ENCODE measurements at regions not wholly inside any gene's neighbourhood (a gene's known extent, or its start where the extent isn't known, plus 50 kb on each side); places are given as distances from the start of the nearest gene placed in this dataset.

DNA sequence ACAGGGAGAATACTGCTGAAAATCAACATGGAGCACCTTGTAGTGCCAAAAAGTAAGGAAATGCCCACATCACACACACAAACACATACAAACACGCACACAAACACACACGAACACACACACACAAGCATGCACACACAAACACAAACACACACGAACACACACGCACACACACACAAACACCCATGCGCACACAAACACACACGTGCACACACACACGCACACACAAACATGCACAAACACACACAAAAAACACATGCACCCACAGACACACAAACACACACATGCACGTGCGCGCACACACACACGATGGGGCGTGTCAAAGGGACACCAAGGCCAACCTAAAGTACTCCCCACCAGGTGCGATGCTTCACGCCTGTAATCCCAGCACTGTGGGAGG, 61.7 kb upstream of the C14orf180 start:
- Histone ChIP-seq H2AFZ (ENCODE audit: low read length) (no peak overlapping the region), H3K27me3 (ENCODE audit: control insufficient read depth, insufficient read depth, low read length) (no peaks in the 10 kb centered on the region), H4K20me1 (ENCODE audit: control insufficient read depth, extremely low read depth, insufficient read depth, low read length) (no peaks in the 10 kb centered on the region), H3K4me2 (ENCODE audit: extremely low read depth, insufficient read depth, low read length) (no peak overlapping the region), H3K9me3 (ENCODE audit: control insufficient read depth, insufficient read depth, low read depth, low read length) (no peaks in the 10 kb centered on the region), H3K9ac (ENCODE audit: insufficient read depth, low read length) (no peak overlapping the region), H3K36me3 (ENCODE audit: control insufficient read depth, insufficient read depth, low read length) (no peaks in the 10 kb centered on the region), H3K79me2 (ENCODE audit: control insufficient read depth, insufficient read depth, low read length) (no peaks in the 10 kb centered on the region), H3K4me1 (ENCODE audit: control insufficient read depth, extremely low read depth, insufficient read depth, low read length) (no peaks in the 10 kb centered on the region), H3K27ac (ENCODE audit: insufficient read depth, low read length) (no peak overlapping the region), H3K4me3 (replicated peaks in 1 of 4; ENCODE audit: control extremely low read depth in 1 of 4, insufficient read depth in 1 of 4, low read depth in 3 of 4, low read length in 4 of 4) (no peak overlapping the region)
- TF ChIP-seq EZH2 (IDR thresholded peaks at IDR 0.05; ENCODE audit: low read length, missing control alignments) = no peak
- TF ChIP-seq, protein P1, sequence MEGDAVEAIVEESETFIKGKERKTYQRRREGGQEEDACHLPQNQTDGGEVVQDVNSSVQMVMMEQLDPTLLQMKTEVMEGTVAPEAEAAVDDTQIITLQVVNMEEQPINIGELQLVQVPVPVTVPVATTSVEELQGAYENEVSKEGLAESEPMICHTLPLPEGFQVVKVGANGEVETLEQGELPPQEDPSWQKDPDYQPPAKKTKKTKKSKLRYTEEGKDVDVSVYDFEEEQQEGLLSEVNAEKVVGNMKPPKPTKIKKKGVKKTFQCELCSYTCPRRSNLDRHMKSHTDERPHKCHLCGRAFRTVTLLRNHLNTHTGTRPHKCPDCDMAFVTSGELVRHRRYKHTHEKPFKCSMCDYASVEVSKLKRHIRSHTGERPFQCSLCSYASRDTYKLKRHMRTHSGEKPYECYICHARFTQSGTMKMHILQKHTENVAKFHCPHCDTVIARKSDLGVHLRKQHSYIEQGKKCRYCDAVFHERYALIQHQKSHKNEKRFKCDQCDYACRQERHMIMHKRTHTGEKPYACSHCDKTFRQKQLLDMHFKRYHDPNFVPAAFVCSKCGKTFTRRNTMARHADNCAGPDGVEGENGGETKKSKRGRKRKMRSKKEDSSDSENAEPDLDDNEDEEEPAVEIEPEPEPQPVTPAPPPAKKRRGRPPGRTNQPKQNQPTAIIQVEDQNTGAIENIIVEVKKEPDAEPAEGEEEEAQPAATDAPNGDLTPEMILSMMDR (conservative IDR thresholded peaks at IDR 0.05 in 1 of 2, IDR thresholded peaks at IDR 0.05 in 1 of 2; ENCODE audit: low read depth in 1 of 2, low read length in 2 of 2) = no peak
- no peak for DNase-seq (ENCODE audit: low read depth in 2 of 2)

DNA sequence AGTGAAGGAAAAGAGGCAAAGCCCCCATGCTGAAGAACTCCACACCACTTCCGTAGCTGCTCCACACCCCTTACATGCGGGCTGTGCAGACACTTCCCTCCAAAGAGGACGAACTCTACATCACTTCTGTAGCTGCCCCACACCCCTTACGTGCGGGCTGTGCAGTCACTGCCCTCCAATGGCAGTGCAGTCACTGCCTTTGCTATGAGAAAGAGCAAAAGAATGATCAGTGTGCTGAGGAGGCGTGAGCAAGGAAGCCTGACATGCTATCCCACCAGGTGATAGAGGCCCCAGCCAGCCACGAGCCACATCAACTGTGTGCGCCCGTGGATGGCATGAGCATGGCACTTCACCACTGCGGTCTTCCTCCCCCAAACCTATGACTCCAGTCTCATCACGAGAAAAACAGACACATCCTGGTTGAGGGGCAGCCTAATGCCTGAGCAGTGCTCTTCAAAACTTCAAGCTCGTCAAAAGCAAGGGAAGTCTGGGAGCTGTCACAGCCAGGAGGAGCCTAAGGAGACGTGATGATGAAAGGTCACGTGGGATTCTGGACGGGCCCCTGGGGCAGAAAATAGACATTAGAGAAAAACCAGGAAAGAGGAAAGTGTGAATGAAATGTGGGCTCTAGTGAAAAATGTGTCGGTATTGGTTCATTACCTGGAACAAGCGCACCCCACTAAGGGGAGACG, 60.8 kb upstream of the C14orf180 start:
- Histone ChIP-seq H3K9ac (ENCODE audit: insufficient read depth, low read length) (no peak overlapping the region), H2AFZ (ENCODE audit: low read length) (no peak overlapping the region), H3K4me3 (replicated peaks in 1 of 4; ENCODE audit: control extremely low read depth in 1 of 4, insufficient read depth in 1 of 4, low read depth in 3 of 4, low read length in 4 of 4) (no peak overlapping the region), H3K9me3 (ENCODE audit: control insufficient read depth, insufficient read depth, low read depth, low read length) (no peaks in the 10 kb centered on the region), H4K20me1 (ENCODE audit: control insufficient read depth, extremely low read depth, insufficient read depth, low read length) (no peaks in the 10 kb centered on the region), H3K27ac (ENCODE audit: insufficient read depth, low read length) (no peak overlapping the region), H3K36me3 (ENCODE audit: control insufficient read depth, insufficient read depth, low read length) (no peaks in the 10 kb centered on the region), H3K4me1 (ENCODE audit: control insufficient read depth, extremely low read depth, insufficient read depth, low read length) (no peaks in the 10 kb centered on the region), H3K79me2 (ENCODE audit: control insufficient read depth, insufficient read depth, low read length) (no peaks in the 10 kb centered on the region), H3K27me3 (ENCODE audit: control insufficient read depth, insufficient read depth, low read length) (no peaks in the 10 kb centered on the region), H3K4me2 (ENCODE audit: extremely low read depth, insufficient read depth, low read length) (no peak overlapping the region)
- no peak for DNase-seq (ENCODE audit: low read depth in 2 of 2)
- no peak for TF ChIP-seq EZH2 (IDR thresholded peaks at IDR 0.05; ENCODE audit: low read length, missing control alignments)
- TF ChIP-seq, protein P1 (conservative IDR thresholded peaks at IDR 0.05 in 1 of 2, IDR thresholded peaks at IDR 0.05 in 1 of 2; ENCODE audit: low read depth in 1 of 2, low read length in 2 of 2) = no peak

DNA sequence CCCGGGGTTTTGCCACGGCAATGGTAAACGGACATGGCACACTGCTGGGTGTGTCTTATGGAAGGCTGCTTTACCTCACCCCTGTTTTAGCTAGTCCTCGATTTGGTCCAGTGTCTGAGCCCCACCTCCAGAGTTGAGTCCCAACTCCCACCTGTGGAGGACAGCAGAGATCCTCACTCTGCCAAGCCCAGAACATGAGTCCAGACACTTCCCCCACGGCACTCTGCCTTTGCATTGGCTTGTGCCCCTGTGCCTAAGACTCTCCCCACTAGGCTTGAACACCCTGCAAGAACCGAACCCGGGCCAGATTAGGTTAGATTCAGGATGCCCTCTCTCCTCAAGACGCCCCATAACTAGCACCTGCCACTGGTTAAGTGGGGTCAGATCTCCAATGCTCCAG, 59.8 kb upstream of the C14orf180 start:
- TF ChIP-seq, protein P1 (conservative IDR thresholded peaks at IDR 0.05 in 1 of 2, IDR thresholded peaks at IDR 0.05 in 1 of 2; ENCODE audit: low read depth in 1 of 2, low read length in 2 of 2) = no peak
- no peak for TF ChIP-seq EZH2 (IDR thresholded peaks at IDR 0.05; ENCODE audit: low read length, missing control alignments)
- Histone ChIP-seq H3K79me2 (ENCODE audit: control insufficient read depth, insufficient read depth, low read length) (no peaks in the 10 kb centered on the region), H3K9ac (ENCODE audit: insufficient read depth, low read length) (no peak overlapping the region), H3K4me3 (replicated peaks in 1 of 4; ENCODE audit: control extremely low read depth in 1 of 4, insufficient read depth in 1 of 4, low read depth in 3 of 4, low read length in 4 of 4) (no peak overlapping the region), H3K4me2 (ENCODE audit: extremely low read depth, insufficient read depth, low read length) (no peak overlapping the region), H4K20me1 (ENCODE audit: control insufficient read depth, extremely low read depth, insufficient read depth, low read length) (no peaks in the 10 kb centered on the region), H2AFZ (ENCODE audit: low read length) (no peak overlapping the region), H3K36me3 (ENCODE audit: control insufficient read depth, insufficient read depth, low read length) (no peaks in the 10 kb centered on the region), H3K27me3 (ENCODE audit: control insufficient read depth, insufficient read depth, low read length) (no peaks in the 10 kb centered on the region), H3K9me3 (ENCODE audit: control insufficient read depth, insufficient read depth, low read depth, low read length) (no peaks in the 10 kb centered on the region), H3K27ac (ENCODE audit: insufficient read depth, low read length) (no peak overlapping the region), H3K4me1 (ENCODE audit: control insufficient read depth, extremely low read depth, insufficient read depth, low read length) (no peaks in the 10 kb centered on the region)
- no peak for DNase-seq (ENCODE audit: low read depth in 2 of 2)
